CD14-positive monocyte (primary cell): ENCODE measurements at regions not wholly inside any gene's neighbourhood (a gene's known extent, or its start where the extent isn't known, plus 50 kb on each side); places are given as distances from the start of the nearest gene placed in this dataset.

Experiments used
- DNase-seq, 3 donors: peaks; one replicate each; pipeline ENCODE4 v3.0.0-alpha.2; 2011 to 2022
- H2AFZ ChIP-seq: 2 replicates; pipeline ENCODE4 v1.6.0; 2012; ENCODE audit warnings: mild to moderate bottlenecking, low read depth, low read length, inconsistent platforms; ENCODE audit not compliant: insufficient read depth, poor library complexity, severe bottlenecking
- H3K27ac ChIP-seq, 2 donors: 1 replicate in 1 of 2; 2 replicates in 1 of 2; pipeline ENCODE4 v1.5.1; 2012 to 2013; ENCODE audit warnings: low read length in 2 of 2, control low read depth in 1 of 2, inconsistent platforms in 1 of 2, low read depth in 1 of 2, mild to moderate bottlenecking in 1 of 2
- H3K27me3 ChIP-seq, 2 donors: one replicate each; pipeline versions ENCODE4 v1.6.0 to v1.6.1; 2011 to 2013; ENCODE audit warnings: low read length in 2 of 2; ENCODE audit not compliant: control insufficient read depth in 2 of 2, insufficient read depth in 2 of 2
- H3K36me3 ChIP-seq, 2 donors: replicated peaks in 1 of 2; 1 replicate in 1 of 2; 2 replicates in 1 of 2; pipeline versions ENCODE4 v1.5.1 to v1.6.1; 2012 to 2013; ENCODE audit warnings: low read length in 2 of 2, control low read depth in 1 of 2, inconsistent platforms in 1 of 2, mild to moderate bottlenecking in 1 of 2; ENCODE audit not compliant: insufficient read depth in 2 of 2, control insufficient read depth in 1 of 2
- H3K4me1 ChIP-seq, 2 donors: 1 replicate in 1 of 2; 2 replicates in 1 of 2; pipeline versions ENCODE4 v1.5.1 to v1.6.1; 2012 to 2013; ENCODE audit warnings: low read length in 2 of 2, control low read depth in 1 of 2, inconsistent platforms in 1 of 2, mild to moderate bottlenecking in 1 of 2, moderate library complexity in 1 of 2; ENCODE audit not compliant: insufficient read depth in 2 of 2, control insufficient read depth in 1 of 2
- H3K4me2 ChIP-seq: replicated peaks from 2 replicates; pipeline ENCODE3; 2012; ENCODE audit warnings: low read length, moderate library complexity, mild to moderate bottlenecking; ENCODE audit not compliant: poor library complexity, severe bottlenecking; ENCODE audit errors: extremely low read depth
- H3K4me3 ChIP-seq, 3 experiments: fragments of 200-600 bp in 1 of 3; sonication (generic) in 1 of 3; replicated peaks in 1 of 3; 1 replicate in 2 of 3; 2 replicates in 1 of 3; pipeline ENCODE4 v1.5.1; 2011 to 2013; ENCODE audit warnings: low read length in 3 of 3, mild to moderate bottlenecking in 3 of 3, control low read depth in 2 of 3, low read depth in 2 of 3, inconsistent platforms in 1 of 3, moderate library complexity in 1 of 3
- H3K79me2 ChIP-seq: 2 replicates; pipeline ENCODE4 v1.6.0; 2012; ENCODE audit warnings: mild to moderate bottlenecking, control low read depth, inconsistent platforms, low read length, moderate library complexity; ENCODE audit not compliant: insufficient read depth
- H3K9ac ChIP-seq: 2 replicates; pipeline ENCODE4 v1.6.0; 2017; ENCODE audit warnings: low read length, mild to moderate bottlenecking; ENCODE audit not compliant: insufficient read depth, poor library complexity, severe bottlenecking
- H3K9me3 ChIP-seq, 2 donors: replicated peaks in 1 of 2; 1 replicate in 1 of 2; 2 replicates in 1 of 2; pipeline versions ENCODE4 v1.5.1 to v1.6.1; 2012 to 2013; ENCODE audit warnings: low read length in 2 of 2, control low read depth in 1 of 2; ENCODE audit not compliant: control insufficient read depth in 1 of 2, insufficient read depth in 1 of 2
- H4K20me1 ChIP-seq: 2 replicates; pipeline ENCODE4 v1.6.0; 2012; ENCODE audit warnings: mild to moderate bottlenecking, low read length, control low read depth, moderate library complexity; ENCODE audit not compliant: insufficient read depth
- H3K27ac Mint-ChIP-seq, 7 donors: one replicate each; pipeline ENCODE4 v1.8.0; 2020; ENCODE audit warnings: mild to moderate bottlenecking in 7 of 7, mixed read lengths in 7 of 7, moderate library complexity in 6 of 7, inconsistent platforms in 2 of 7
- H3K27me3 Mint-ChIP-seq, 3 donors: one replicate each; pipeline ENCODE4 v1.8.0; 2021 to 2022; ENCODE audit warnings: low read depth in 3 of 3, mild to moderate bottlenecking in 3 of 3, mixed read lengths in 3 of 3, moderate library complexity in 3 of 3, inconsistent platforms in 1 of 3
- H3K36me3 Mint-ChIP-seq, 2 donors: one replicate each; pipeline ENCODE4 v1.8.0; 2020; ENCODE audit warnings: mixed read lengths in 2 of 2, inconsistent platforms in 1 of 2, mild to moderate bottlenecking in 1 of 2
- H3K4me1 Mint-ChIP-seq: one replicate; pipeline ENCODE4 v1.8.0; 2020; ENCODE audit warnings: mild to moderate bottlenecking, mixed read lengths
- H3K4me3 Mint-ChIP-seq, 2 donors: one replicate each; pipeline ENCODE4 v1.8.0; 2020; ENCODE audit warnings: mild to moderate bottlenecking in 2 of 2, mixed read lengths in 2 of 2, moderate library complexity in 1 of 2
- H3K9me3 Mint-ChIP-seq, 7 donors: one replicate each; pipeline ENCODE4 v1.8.0; 2020 to 2022; ENCODE audit warnings: mixed read lengths in 7 of 7, mild to moderate bottlenecking in 6 of 7, moderate library complexity in 6 of 7, inconsistent platforms in 2 of 7
- WGBS: methylation state at CpG from one replicate; pipeline ENCODE4 v1.1.5; 2013; ENCODE audit warnings: missing lambda C conversion rate; ENCODE audit not compliant: insufficient coverage; 5-methylcytosine and 5-hydroxymethylcytosine counted together
- intact Hi-C, 2 donors: fragments of 100-400 bp; cut with micrococcal nuclease; formaldehyde crosslinking; loops; one replicate each; pipeline versions ENCODE4 v1.15.0 to v1.15.1; 2023
- TF ChIP-seq, protein P1 (sequence below): fragments of 200-600 bp; IDR thresholded peaks from one replicate; pipeline ENCODE4 v1.8.0; 2022; ENCODE audit warnings: antibody characterized with exemption, mild to moderate bottlenecking

GRCh38 chr12:77315407-77315806 is 250.0 kb upstream of the E2F7 start:
- intact Hi-C loops = no loop called here
- Histone ChIP-seq H2AFZ (no peak overlapping the region), H3K27ac (no peak overlapping the region), H3K9me3 (no peaks in the 10 kb centered on the region), H3K36me3 (no peaks in the 10 kb centered on the region), H3K9ac (no peak overlapping the region), H3K4me2 (no peak overlapping the region), H4K20me1 (no peaks in the 10 kb centered on the region), H3K4me1 (no peaks in the 10 kb centered on the region), H3K79me2 (no peaks in the 10 kb centered on the region), H3K27me3 (no peaks in the 10 kb centered on the region), H3K4me3 (no peak overlapping the region)
- no peak for DNase-seq
- Mint-ChIP-seq H3K27me3 (no peaks in the 10 kb centered on the region), H3K27ac (no peak overlapping the region), H3K9me3 (no peaks in the 10 kb centered on the region), H3K4me1 (no peaks in the 10 kb centered on the region), H3K4me3 (no peak overlapping the region), H3K36me3 (no peaks in the 10 kb centered on the region)
- 100% methylated on average over 1 of the region's 3 CpGs for WGBS
- TF ChIP-seq, protein P1, sequence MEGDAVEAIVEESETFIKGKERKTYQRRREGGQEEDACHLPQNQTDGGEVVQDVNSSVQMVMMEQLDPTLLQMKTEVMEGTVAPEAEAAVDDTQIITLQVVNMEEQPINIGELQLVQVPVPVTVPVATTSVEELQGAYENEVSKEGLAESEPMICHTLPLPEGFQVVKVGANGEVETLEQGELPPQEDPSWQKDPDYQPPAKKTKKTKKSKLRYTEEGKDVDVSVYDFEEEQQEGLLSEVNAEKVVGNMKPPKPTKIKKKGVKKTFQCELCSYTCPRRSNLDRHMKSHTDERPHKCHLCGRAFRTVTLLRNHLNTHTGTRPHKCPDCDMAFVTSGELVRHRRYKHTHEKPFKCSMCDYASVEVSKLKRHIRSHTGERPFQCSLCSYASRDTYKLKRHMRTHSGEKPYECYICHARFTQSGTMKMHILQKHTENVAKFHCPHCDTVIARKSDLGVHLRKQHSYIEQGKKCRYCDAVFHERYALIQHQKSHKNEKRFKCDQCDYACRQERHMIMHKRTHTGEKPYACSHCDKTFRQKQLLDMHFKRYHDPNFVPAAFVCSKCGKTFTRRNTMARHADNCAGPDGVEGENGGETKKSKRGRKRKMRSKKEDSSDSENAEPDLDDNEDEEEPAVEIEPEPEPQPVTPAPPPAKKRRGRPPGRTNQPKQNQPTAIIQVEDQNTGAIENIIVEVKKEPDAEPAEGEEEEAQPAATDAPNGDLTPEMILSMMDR = no peak

GRCh38 chr12:77314378-77315052 is 249.1 kb upstream of the E2F7 start:
- Histone ChIP-seq H3K79me2 (no peaks in the 10 kb centered on the region), H3K27me3 (no peaks in the 10 kb centered on the region), H2AFZ (no peak overlapping the region), H3K4me3 (no peak overlapping the region), H3K9me3 (no peaks in the 10 kb centered on the region), H3K9ac (no peak overlapping the region), H3K36me3 (no peaks in the 10 kb centered on the region), H3K27ac (no peak overlapping the region), H3K4me1 (no peaks in the 10 kb centered on the region), H3K4me2 (no peak overlapping the region), H4K20me1 (no peaks in the 10 kb centered on the region)
- WGBS = no CpG with 5 or more reads among the region's 2 CpGs
- H3K4me1 Mint-ChIP-seq = no peaks in the 10 kb centered on the region
- H3K4me3 Mint-ChIP-seq = no peak overlapping the region
- no peak overlapping the region for H3K27ac Mint-ChIP-seq
- no peaks in the 10 kb centered on the region for H3K27me3 Mint-ChIP-seq
- TF ChIP-seq, protein P1 = no peak
- no peak for DNase-seq
- H3K36me3 Mint-ChIP-seq = no peaks in the 10 kb centered on the region
- intact Hi-C loops = no loop called here
- H3K9me3 Mint-ChIP-seq = no peaks in the 10 kb centered on the region
